ENCODE measurements at regions not wholly inside any gene's neighbourhood (a gene's known extent, or its start where the extent isn't known, plus 50 kb on each side); places are given as distances from the start of the nearest gene placed in this dataset.

- ATAC-seq (no peak), DNase-seq (no peak)
- Histone ChIP-seq H3K9me3 (peaks cover 5% of the 10 kb centered on the region), H3K27ac (no peak overlapping the region), H3K27me3 (ENCODE audit: insufficient read depth in 3 of 3, low read length in 2 of 3) (peaks cover 0 to 5% (median 0%) of the 10 kb centered on the region in 3 donors), H3K36me3 (ENCODE audit: insufficient read depth in 1 of 2, low read depth in 1 of 2) (no peaks in the 10 kb centered on the region), H3K4me3 (no peak overlapping the region), H3K4me1 (no peaks in the 10 kb centered on the region)
- TF ChIP-seq CTCF (IDR thresholded peaks at IDR 0.05) = no peak
- 76 to 81% (median 79%) methylated on average over 9 of the region's 9 CpGs for WGBS, 3 donors
- intact Hi-C loops (cut with DNase I) = no loop called here
Observed at GRCh38 chr17:73932216-73932749, 271.2 kb upstream of the RPL38 start.

- no peak for DNase-seq
- no peak overlapping the region for H3K27ac ChIP-seq
- no peak for TF ChIP-seq CTCF (IDR thresholded peaks at IDR 0.05)
- no peaks in the 10 kb centered on the region for H3K9me3 ChIP-seq
- WGBS, 3 donors = 80 to 87% (median 86%) methylated on average over 8 of the region's 8 CpGs
- no peak for ATAC-seq
- intact Hi-C loops (cut with DNase I) = no loop called here
- H3K4me1 ChIP-seq = no peaks in the 10 kb centered on the region
- H3K36me3 ChIP-seq (ENCODE audit: insufficient read depth in 1 of 2, low read depth in 1 of 2) = no peaks in the 10 kb centered on the region
- H3K4me3 ChIP-seq = no peak overlapping the region
- H3K27me3 ChIP-seq (ENCODE audit: insufficient read depth in 3 of 3, low read length in 2 of 3) = peaks cover 0 to 5% (median 0%) of the 10 kb centered on the region in 3 donors
Observed at GRCh38 chr17:73933164-73933766, 270.2 kb upstream of the RPL38 start.

GRCh38 chr17:73933871-73934270 is 269.6 kb upstream of the RPL38 start:
- ATAC-seq (no peak), DNase-seq (no peak)
- H3K27ac ChIP-seq = no peak overlapping the region
- no peaks in the 10 kb centered on the region for H3K9me3 ChIP-seq
- TF ChIP-seq CTCF (IDR thresholded peaks at IDR 0.05) = no peak
- peaks cover 0 to 5% (median 0%) of the 10 kb centered on the region in 3 donors for H3K27me3 ChIP-seq (ENCODE audit: insufficient read depth in 3 of 3, low read length in 2 of 3)
- no peaks in the 10 kb centered on the region for H3K4me1 ChIP-seq
- intact Hi-C loops (cut with DNase I) = no loop called here
- H3K36me3 ChIP-seq (ENCODE audit: insufficient read depth in 1 of 2, low read depth in 1 of 2) = no peaks in the 10 kb centered on the region
- no peak overlapping the region for H3K4me3 ChIP-seq

GRCh38 chr17:73934696-73935095 is 268.8 kb upstream of the RPL38 start:
- Histone ChIP-seq H3K9me3 (no peaks in the 10 kb centered on the region), H3K4me1 (no peaks in the 10 kb centered on the region), H3K36me3 (ENCODE audit: insufficient read depth in 1 of 2, low read depth in 1 of 2) (no peaks in the 10 kb centered on the region), H3K27me3 (ENCODE audit: insufficient read depth in 3 of 3, low read length in 2 of 3) (peaks cover 0 to 5% (median 0%) of the 10 kb centered on the region in 3 donors), H3K4me3 (no peak overlapping the region), H3K27ac (no peak overlapping the region)
- ATAC-seq (no peak), DNase-seq (no peak)
- WGBS, 3 donors = 31 to 38% (median 38%) methylated on average over 2 of the region's 2 CpGs
- intact Hi-C loops (cut with DNase I) = no loop called here
- no peak for TF ChIP-seq CTCF (IDR thresholded peaks at IDR 0.05)

Measured in psoas muscle (tissue), 7 donors.